ENCODE measurements at regions not wholly inside any gene's neighbourhood (a gene's known extent, or its start where the extent isn't known, plus 50 kb on each side); places are given as distances from the start of the nearest gene placed in this dataset.

DNA sequence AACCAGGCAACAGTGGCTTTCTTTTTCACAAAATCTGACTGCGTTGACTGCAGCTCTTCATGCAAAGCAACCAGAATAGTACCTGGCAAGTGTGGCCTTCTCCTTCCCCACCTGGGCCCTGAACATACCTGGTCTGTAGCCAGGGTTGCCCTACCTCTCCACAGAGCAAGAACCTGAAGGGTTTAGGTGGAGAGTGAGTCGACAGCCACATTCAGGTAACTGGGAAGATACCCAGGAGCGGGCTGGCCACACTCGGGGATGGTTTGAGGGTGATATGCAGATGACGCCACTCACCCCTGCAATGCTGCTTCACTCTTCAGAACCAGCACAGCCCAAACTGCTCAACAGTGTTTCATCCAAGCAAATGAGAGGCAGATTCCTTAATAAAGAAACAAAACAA lies 117.3 kb downstream of the TTC32 start:
- Histone ChIP-seq H3K9me3 (no peaks in the 10 kb centered on the region), H3K4me1 (no peaks in the 10 kb centered on the region), H3K4me3 (no peak overlapping the region), H3K36me3 (no peaks in the 10 kb centered on the region), H3K27me3 (no peaks in the 10 kb centered on the region), H3K27ac (no peak overlapping the region)
- TF ChIP-seq EP300 (IDR thresholded peaks at IDR 0.05) (no peak), POLR2AphosphoS5 (IDR thresholded peaks at IDR 0.05) (no peak), POLR2A (IDR thresholded peaks at IDR 0.05) (no peak)
- TF ChIP-seq, protein P1, sequence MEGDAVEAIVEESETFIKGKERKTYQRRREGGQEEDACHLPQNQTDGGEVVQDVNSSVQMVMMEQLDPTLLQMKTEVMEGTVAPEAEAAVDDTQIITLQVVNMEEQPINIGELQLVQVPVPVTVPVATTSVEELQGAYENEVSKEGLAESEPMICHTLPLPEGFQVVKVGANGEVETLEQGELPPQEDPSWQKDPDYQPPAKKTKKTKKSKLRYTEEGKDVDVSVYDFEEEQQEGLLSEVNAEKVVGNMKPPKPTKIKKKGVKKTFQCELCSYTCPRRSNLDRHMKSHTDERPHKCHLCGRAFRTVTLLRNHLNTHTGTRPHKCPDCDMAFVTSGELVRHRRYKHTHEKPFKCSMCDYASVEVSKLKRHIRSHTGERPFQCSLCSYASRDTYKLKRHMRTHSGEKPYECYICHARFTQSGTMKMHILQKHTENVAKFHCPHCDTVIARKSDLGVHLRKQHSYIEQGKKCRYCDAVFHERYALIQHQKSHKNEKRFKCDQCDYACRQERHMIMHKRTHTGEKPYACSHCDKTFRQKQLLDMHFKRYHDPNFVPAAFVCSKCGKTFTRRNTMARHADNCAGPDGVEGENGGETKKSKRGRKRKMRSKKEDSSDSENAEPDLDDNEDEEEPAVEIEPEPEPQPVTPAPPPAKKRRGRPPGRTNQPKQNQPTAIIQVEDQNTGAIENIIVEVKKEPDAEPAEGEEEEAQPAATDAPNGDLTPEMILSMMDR (IDR thresholded peaks at IDR 0.05) = no peak
- DNase-seq (no peak), ATAC-seq (ENCODE audit: low FRiP score in 2 of 2) (no peak)
- 94 to 100% methylated on average over 4 to 5 of the region's 5 CpGs for WGBS, 2 donors

DNA sequence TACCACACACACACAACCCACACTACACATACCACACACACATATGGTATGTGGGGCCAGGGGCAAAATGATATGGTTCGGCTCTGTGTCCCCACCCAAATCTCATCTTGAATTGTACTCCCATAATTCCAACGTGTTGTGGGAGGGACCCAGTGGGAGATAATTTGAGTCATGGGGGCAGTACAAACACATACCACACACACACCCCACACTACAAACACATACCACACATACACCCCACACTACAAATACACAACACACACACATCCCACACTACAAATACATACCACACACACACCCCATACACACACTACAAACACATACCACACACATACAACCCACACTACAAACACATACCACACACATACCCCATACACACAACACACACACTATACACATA lies 117.8 kb downstream of the TTC32 start:
- Histone ChIP-seq H3K4me3 (no peak overlapping the region), H3K36me3 (no peaks in the 10 kb centered on the region), H3K27ac (no peak overlapping the region), H3K4me1 (no peaks in the 10 kb centered on the region), H3K27me3 (no peaks in the 10 kb centered on the region), H3K9me3 (no peaks in the 10 kb centered on the region)
- TF ChIP-seq POLR2AphosphoS5 (IDR thresholded peaks at IDR 0.05) (no peak), EP300 (IDR thresholded peaks at IDR 0.05) (no peak), POLR2A (IDR thresholded peaks at IDR 0.05) (no peak)
- TF ChIP-seq, protein P1 (IDR thresholded peaks at IDR 0.05) = no peak
- no peak for DNase-seq
- 73 to 90% methylated on average over 2 of the region's 2 CpGs for WGBS, 2 donors
- no peak for ATAC-seq (ENCODE audit: low FRiP score in 2 of 2)

DNA sequence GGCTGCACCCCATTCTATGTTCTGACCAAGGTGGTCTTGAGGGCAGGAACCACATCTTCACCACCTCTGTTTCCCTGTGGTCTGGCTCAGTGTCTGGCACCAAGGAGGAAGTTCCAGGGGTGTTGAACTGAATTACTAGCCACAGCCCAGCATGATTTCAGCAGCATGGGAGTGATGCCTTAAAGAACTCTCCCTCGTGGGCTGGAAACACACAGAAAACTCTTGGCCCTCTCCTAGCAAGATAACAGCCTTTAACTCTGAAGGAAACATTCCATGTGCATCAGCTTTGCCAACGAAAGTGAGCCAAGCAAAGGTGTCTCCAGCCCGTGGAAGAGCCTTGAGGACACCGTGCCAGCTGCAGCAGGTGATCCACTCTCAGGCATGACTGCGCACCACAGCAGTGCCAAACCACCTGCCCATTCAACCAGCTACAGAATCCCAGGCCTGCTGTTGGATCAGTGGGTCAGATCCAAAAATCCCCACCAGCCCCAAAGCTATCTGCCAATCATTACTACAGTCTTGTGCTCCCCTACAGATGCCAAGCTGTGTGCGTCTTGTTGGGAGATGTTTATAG lies 124.8 kb downstream of the TTC32 start:
- Histone ChIP-seq H3K4me3 (no peak overlapping the region), H3K27me3 (no peaks in the 10 kb centered on the region), H3K4me1 (no peaks in the 10 kb centered on the region), H3K36me3 (no peaks in the 10 kb centered on the region), H3K27ac (no peak overlapping the region), H3K9me3 (no peaks in the 10 kb centered on the region)
- no peak for TF ChIP-seq EP300 (IDR thresholded peaks at IDR 0.05)
- TF ChIP-seq POLR2A (IDR thresholded peaks at IDR 0.05) = no peak
- TF ChIP-seq, protein P1 (IDR thresholded peaks at IDR 0.05) = no peak
- TF ChIP-seq POLR2AphosphoS5 (IDR thresholded peaks at IDR 0.05) = no peak
- no peak for DNase-seq
- 77 to 78% methylated on average over 6 of the region's 6 CpGs for WGBS, 2 donors
- peak in 1 of 2 donors; percentile 12 for ATAC-seq (ENCODE audit: low FRiP score in 2 of 2)

DNA sequence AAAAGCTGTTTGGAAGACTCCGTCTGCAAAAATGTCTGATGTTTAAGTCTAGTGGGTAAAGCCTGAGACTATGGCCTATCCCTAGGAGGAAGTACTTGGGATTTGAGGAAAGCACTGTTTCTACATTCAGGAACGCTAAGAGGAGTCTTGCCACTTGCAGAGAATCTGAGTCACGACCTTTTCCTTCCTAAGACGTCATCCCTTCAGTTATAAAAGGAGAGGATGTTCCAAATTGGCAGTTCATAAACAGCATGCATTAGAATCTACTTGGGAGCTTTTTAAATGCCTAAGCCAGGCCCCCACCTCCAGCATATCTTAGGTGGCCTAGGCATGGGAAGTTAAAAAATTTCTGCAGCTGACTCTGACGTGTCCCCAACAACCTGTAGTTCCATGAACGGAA lies 125.9 kb downstream of the TTC32 start:
- no peaks in the 10 kb centered on the region for H3K4me1 ChIP-seq
- 68 to 77% methylated on average over 6 of the region's 6 CpGs for WGBS, 2 donors
- no peak for ATAC-seq (ENCODE audit: low FRiP score in 2 of 2)

More for the DNA sequence above, 125.9 kb downstream of the TTC32 start:
- H3K4me3 ChIP-seq = no peak overlapping the region
- H3K27ac ChIP-seq = no peak overlapping the region
- TF ChIP-seq POLR2A (IDR thresholded peaks at IDR 0.05) (no peak), POLR2AphosphoS5 (IDR thresholded peaks at IDR 0.05) (no peak), EP300 (IDR thresholded peaks at IDR 0.05) (no peak)
- TF ChIP-seq, protein P1 (IDR thresholded peaks at IDR 0.05) = no peak
- H3K27me3 ChIP-seq = no peaks in the 10 kb centered on the region
- no peaks in the 10 kb centered on the region for H3K9me3 ChIP-seq
- no peaks in the 10 kb centered on the region for H3K36me3 ChIP-seq
- no peak for DNase-seq

All from upper lobe of left lung (tissue), 6 donors.